Neural cell (in vitro differentiated cells): ENCODE measurements at regions not wholly inside any gene's neighbourhood (a gene's known extent, or its start where the extent isn't known, plus 50 kb on each side); places are given as distances from the start of the nearest gene placed in this dataset.
"Not testable (repeated sequence)": the region's sequence is repeated elsewhere in the genome, so short reads cannot be mapped to it uniquely, and the experiment has no call there.

Source experiments
- H2AFZ ChIP-seq: fragments of 200-600, 300-800 bp; sonication (generic), shearing (Covaris generic); 2 replicates; pipeline ENCODE4 v1.6.0; 2014; ENCODE audit warnings: low read depth, mild to moderate bottlenecking, antibody characterized with exemption, low read length, moderate library complexity
- H3F3A ChIP-seq: fragments of 200-600 bp; shearing (Covaris generic); 2 replicates; pipeline ENCODE4 v1.6.1; 2016; ENCODE audit warnings: mild to moderate bottlenecking, moderate library complexity, mixed read lengths, antibody characterized with exemption, low read length; ENCODE audit not compliant: insufficient read depth, poor library complexity, severe bottlenecking
- H3K27ac ChIP-seq: fragments of 200-600, 300-800 bp; sonication (generic), shearing (Covaris generic); 2 replicates; pipeline ENCODE4 v1.5.1; 2014; ENCODE audit warnings: mild to moderate bottlenecking, low read length, moderate library complexity
- H3K27me3 ChIP-seq: fragments of 300-800, 200-600 bp; sonication (generic), shearing (Covaris generic); 2 replicates; pipeline ENCODE4 v1.6.0; 2014; ENCODE audit warnings: mild to moderate bottlenecking, low read depth, low read length, moderate library complexity; ENCODE audit not compliant: insufficient read depth
- H3K36me3 ChIP-seq: fragments of 300-800, 200-600 bp; sonication (generic), shearing (Covaris generic); 2 replicates; pipeline ENCODE4 v1.5.1; 2014; ENCODE audit warnings: mild to moderate bottlenecking, antibody characterized with exemption, low read length, moderate library complexity; ENCODE audit not compliant: insufficient read depth
- H3K4me2 ChIP-seq: fragments of 300-800, 200-600 bp; sonication (generic), shearing (Covaris generic); 2 replicates; pipeline ENCODE4 v1.6.0; 2014; ENCODE audit warnings: mild to moderate bottlenecking, low read length
- H3K4me3 ChIP-seq: fragments of 300-800, 200-600 bp; sonication (generic), shearing (Covaris generic); 2 replicates; pipeline ENCODE4 v1.5.1; 2014; ENCODE audit warnings: mild to moderate bottlenecking, low read length, moderate library complexity
- H3K79me2 ChIP-seq: fragments of 200-600 bp; shearing (Covaris generic); replicated peaks from 2 replicates; pipeline ENCODE4 v1.6.0; 2014; ENCODE audit warnings: mild to moderate bottlenecking, low read length, moderate library complexity; ENCODE audit not compliant: insufficient read depth
- H3K9ac ChIP-seq: fragments of 300-800, 200-600 bp; sonication (generic), shearing (Covaris generic); 2 replicates; pipeline ENCODE4 v1.6.1; 2016; ENCODE audit warnings: mild to moderate bottlenecking, low read length, mixed read lengths
- H3K9me2 ChIP-seq: fragments of 200-600 bp; shearing (Covaris generic); 2 replicates; pipeline ENCODE4 v1.6.1; 2016; ENCODE audit warnings: mild to moderate bottlenecking, low read length, mixed read lengths; ENCODE audit not compliant: insufficient read depth
- H3K9me3 ChIP-seq: fragments of 200-600, 300-800 bp; sonication (generic), shearing (Covaris generic); 2 replicates; pipeline ENCODE4 v1.6.1; 2016; ENCODE audit warnings: mild to moderate bottlenecking, mixed run types, low read length, moderate library complexity, mixed read lengths
- H4K20me1 ChIP-seq: fragments of 200-600 bp; shearing (Covaris generic); 2 replicates; pipeline ENCODE4 v1.6.1; 2016; ENCODE audit warnings: mild to moderate bottlenecking, mixed run types; ENCODE audit not compliant: insufficient read depth
- CTCF ChIP-seq: fragments of 450-650 bp; IDR thresholded peaks from 2 replicates; pipeline ENCODE4 v1.5.1; 2014; ENCODE audit warnings: antibody characterized with exemption, mild to moderate bottlenecking, moderate library complexity; ENCODE audit not compliant: poor library complexity, severe bottlenecking
- EP300 ChIP-seq: fragments of 450-650 bp; conservative IDR thresholded peaks from 2 replicates; pipeline ENCODE4 v1.6.1; 2014; ENCODE audit warnings: antibody characterized with exemption, mild to moderate bottlenecking, moderate library complexity; ENCODE audit not compliant: poor library complexity, severe bottlenecking
- EZH2 ChIP-seq: fragments of 200-600, 300-800 bp; shearing (Covaris generic), sonication (generic); IDR thresholded peaks from 2 replicates; pipeline ENCODE4 v1.6.1; 2014; ENCODE audit warnings: antibody characterized with exemption, low read length, borderline replicate concordance, mild to moderate bottlenecking; ENCODE audit not compliant: insufficient read depth, poor library complexity, severe bottlenecking
- MXI1 ChIP-seq: fragments of 450-650 bp; conservative IDR thresholded peaks from 2 replicates; pipeline ENCODE4 v1.6.1; 2014; ENCODE audit warnings: antibody characterized with exemption, mild to moderate bottlenecking; ENCODE audit not compliant: poor library complexity, severe bottlenecking
- POLR2AphosphoS5 ChIP-seq: IDR thresholded peaks from 2 replicates; pipeline ENCODE4 v1.6.1; 2012
- RAD21 ChIP-seq: fragments of 450-650 bp; conservative IDR thresholded peaks from 2 replicates; pipeline ENCODE4 v1.6.1; 2014; ENCODE audit warnings: antibody characterized with exemption, mild to moderate bottlenecking, moderate library complexity
- REST ChIP-seq: IDR thresholded peaks from 2 replicates; pipeline ENCODE4 v1.6.1; 2012; ENCODE audit warnings: borderline replicate concordance
- SMC3 ChIP-seq: fragments of 450-650 bp; conservative IDR thresholded peaks from 2 replicates; pipeline ENCODE4 v1.6.1; 2014; ENCODE audit warnings: antibody characterized with exemption, mild to moderate bottlenecking, moderate library complexity; ENCODE audit not compliant: poor library complexity
- TAF1 ChIP-seq: IDR thresholded peaks from 2 replicates; pipeline ENCODE4 v1.6.1; 2012; ENCODE audit warnings: low read depth

GRCh38 chr2:138081225-138082073 is 117.2 kb downstream of the HNMT start:
- H4K20me1 ChIP-seq: no peaks in the 10 kb centered on the region
- H3K27ac ChIP-seq: no peak overlapping the region
- no peaks in the 10 kb centered on the region for H3K36me3 ChIP-seq
- H3K9ac ChIP-seq: no peak overlapping the region
- TF ChIP-seq MXI1 (no peak), POLR2AphosphoS5 (no peak), TAF1 (no peak), CTCF (no peak), REST (no peak), EZH2 (no peak), RAD21 (no peak), SMC3 (no peak), EP300 (no peak)
- H3K9me3 ChIP-seq: no peaks in the 10 kb centered on the region
- no peaks in the 10 kb centered on the region for H3K79me2 ChIP-seq
- no peaks in the 10 kb centered on the region for H3K9me2 ChIP-seq
- no peak overlapping the region for H3K4me3 ChIP-seq
- H3K4me2 ChIP-seq: no peak overlapping the region
- H3K27me3 ChIP-seq: no peaks in the 10 kb centered on the region
- no peak overlapping the region for H2AFZ ChIP-seq
- H3F3A ChIP-seq: no peaks in the 10 kb centered on the region

- no peak for TF ChIP-seq EP300
- TF ChIP-seq REST: no peak
- no peak for TF ChIP-seq POLR2AphosphoS5
- TF ChIP-seq SMC3: no peak
- no peak for TF ChIP-seq CTCF
- TF ChIP-seq TAF1: no peak
- no peak for TF ChIP-seq EZH2
- no peak for TF ChIP-seq RAD21
- no peak for TF ChIP-seq MXI1
- Histone ChIP-seq H4K20me1 (no peaks in the 10 kb centered on the region), H3K27me3 (no peaks in the 10 kb centered on the region), H2AFZ (no peak overlapping the region), H3K9me3 (no peaks in the 10 kb centered on the region), H3K27ac (no peak overlapping the region), H3K4me3 (no peak overlapping the region), H3K4me2 (no peak overlapping the region), H3K9me2 (no peaks in the 10 kb centered on the region), H3K9ac (no peak overlapping the region), H3K79me2 (no peaks in the 10 kb centered on the region), H3K36me3 (no peaks in the 10 kb centered on the region), H3F3A (no peaks in the 10 kb centered on the region)
Measured at GRCh38 chr2:138084206-138084605, 119.9 kb downstream of the HNMT start.

- not testable (repeated sequence) for H3K9me3 ChIP-seq, H3K27me3 ChIP-seq, H3K4me3 ChIP-seq, H2AFZ ChIP-seq, H3K27ac ChIP-seq, H3K79me2 ChIP-seq, H3F3A ChIP-seq, H3K9ac ChIP-seq, H3K9me2 ChIP-seq, H3K4me2 ChIP-seq, H4K20me1 ChIP-seq, H3K36me3 ChIP-seq
Measured at GRCh38 chr2:138085441-138085840, 121.2 kb downstream of the HNMT start.
